ENCODE measurements at regions not wholly inside any gene's neighbourhood (a gene's known extent, or its start where the extent isn't known, plus 50 kb on each side); places are given as distances from the start of the nearest gene placed in this dataset.
"Not testable (repeated sequence)": the region's sequence is repeated elsewhere in the genome, so short reads cannot be mapped to it uniquely, and the experiment has no call there.

DNA sequence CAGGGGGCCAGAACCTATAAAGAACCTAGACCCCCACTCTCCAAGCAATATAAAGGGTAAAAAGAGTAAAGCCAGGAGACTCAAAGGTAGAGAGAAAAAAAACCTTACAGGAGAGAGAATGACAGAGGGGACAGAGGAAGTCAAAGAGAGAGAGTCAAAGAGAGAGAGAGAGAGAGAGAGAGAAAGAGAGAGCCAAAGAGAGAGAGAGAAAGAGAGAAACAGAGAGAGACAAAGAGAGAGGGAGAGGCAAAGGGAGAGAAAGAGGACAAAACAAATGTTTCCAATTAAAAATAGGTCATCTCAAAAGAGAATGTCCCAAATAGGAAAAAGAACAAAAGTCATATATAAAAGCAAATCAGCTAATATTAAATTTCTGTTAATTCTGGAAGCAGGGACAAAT lies 251.5 kb downstream of the DPY19L2 start:
- DNase-seq (ENCODE audit: low read depth, low spot score): no peak

GRCh38 chr12:63415357-63415756 lies 252.9 kb downstream of the DPY19L2 start:
- DNase-seq (ENCODE audit: low read depth, low spot score): no peak
- no peak overlapping the region for H3K27ac ChIP-seq

More for the DNA sequence above, 251.5 kb downstream of the DPY19L2 start:
- no peak overlapping the region for H3K27ac ChIP-seq

DNA sequence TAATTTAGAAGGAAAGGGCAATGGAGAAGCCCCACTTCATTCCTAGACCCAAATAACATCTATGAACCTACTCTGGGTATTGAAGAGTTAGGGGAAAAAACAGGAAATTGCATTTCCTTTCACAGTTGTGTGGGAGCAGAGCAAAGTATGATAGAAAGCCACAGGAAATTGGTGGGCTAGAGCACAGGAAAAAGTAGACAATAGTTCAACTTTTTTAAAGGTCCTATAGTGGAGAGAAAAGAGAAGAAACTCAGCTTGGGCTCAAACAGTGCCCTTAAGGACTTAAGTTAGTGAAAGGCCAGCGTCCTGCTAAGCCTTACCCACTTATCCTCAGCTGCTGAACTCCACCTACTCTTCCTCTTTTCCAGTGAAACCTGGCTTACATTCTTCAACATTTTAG lies 258.1 kb downstream of the DPY19L2 start:
- H3K27ac ChIP-seq: no peak overlapping the region
- no peak for DNase-seq (ENCODE audit: low read depth, low spot score)

GRCh38 chr12:63406781-63407180 lies 255.8 kb upstream of the AVPR1A start:
- no peak overlapping the region for H3K27ac ChIP-seq
- DNase-seq (ENCODE audit: low read depth, low spot score): no peak

GRCh38 chr12:63404611-63405010 lies 253.6 kb upstream of the AVPR1A start:
- no peak for DNase-seq (ENCODE audit: low read depth, low spot score)
- H3K27ac ChIP-seq: no peak overlapping the region

- no peak overlapping the region for H3K27ac ChIP-seq
- no peak for DNase-seq (ENCODE audit: low read depth, low spot score)
These were observed 252.3 kb upstream of the AVPR1A start for GRCh38 chr12:63403256-63403655.

- no peak overlapping the region for H3K27ac ChIP-seq
- DNase-seq (ENCODE audit: low read depth, low spot score): peak; percentile 72
These were observed 249.7 kb upstream of the AVPR1A start for GRCh38 chr12:63400718-63401117.

DNA sequence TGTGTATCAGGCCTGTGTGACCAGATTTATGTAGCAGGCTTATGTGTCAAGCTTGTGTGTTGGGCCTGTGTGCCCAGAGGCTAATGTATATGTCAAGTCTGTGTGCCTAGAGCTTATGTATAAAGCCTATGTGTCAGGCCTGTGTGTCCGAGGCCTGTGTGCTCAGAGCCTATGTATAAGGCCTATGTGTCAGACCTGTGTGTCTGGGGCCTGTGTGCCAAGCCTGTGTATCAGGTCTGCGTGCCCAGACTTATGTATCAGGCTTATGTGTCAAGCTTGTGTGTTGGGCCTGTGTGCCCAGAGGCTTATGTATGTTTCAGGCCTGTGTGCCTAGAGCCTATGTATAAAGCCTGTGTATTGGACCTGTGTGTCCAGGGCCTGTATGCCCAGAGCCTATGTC lies 249.3 kb upstream of the AVPR1A start:
- H3K27ac ChIP-seq: no peak overlapping the region

GRCh38 chr12:63397807-63398206 lies 246.8 kb upstream of the AVPR1A start:
- no peak overlapping the region for H3K27ac ChIP-seq
- no peak for DNase-seq (ENCODE audit: low read depth, low spot score)

More for the DNA sequence above, 249.3 kb upstream of the AVPR1A start:
- no peak for DNase-seq (ENCODE audit: low read depth, low spot score)

- no peak for DNase-seq (ENCODE audit: low read depth, low spot score)
- no peak overlapping the region for H3K27ac ChIP-seq
These were observed 245.1 kb upstream of the AVPR1A start for GRCh38 chr12:63396135-63396534.

DNA sequence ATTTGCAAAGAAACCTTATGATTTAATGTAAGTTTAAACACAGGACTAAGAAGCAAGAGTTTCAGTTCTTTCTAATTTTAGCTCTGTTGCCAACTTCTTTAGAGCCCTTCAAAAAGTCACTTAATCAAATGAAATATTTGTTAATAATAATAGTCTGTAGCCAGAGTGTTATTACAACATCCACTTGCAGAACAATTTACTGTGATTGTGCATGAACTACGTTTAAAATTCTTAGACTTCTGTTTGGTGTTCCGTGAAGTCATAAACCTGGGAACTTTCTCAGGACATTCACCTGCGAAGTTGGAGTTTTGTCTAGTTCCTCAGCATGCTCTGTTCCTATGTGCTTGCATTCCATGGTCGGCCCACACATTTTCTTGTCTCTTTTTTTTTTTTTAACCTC lies 244.0 kb upstream of the AVPR1A start:
- no peak for DNase-seq (ENCODE audit: low read depth, low spot score)

DNA sequence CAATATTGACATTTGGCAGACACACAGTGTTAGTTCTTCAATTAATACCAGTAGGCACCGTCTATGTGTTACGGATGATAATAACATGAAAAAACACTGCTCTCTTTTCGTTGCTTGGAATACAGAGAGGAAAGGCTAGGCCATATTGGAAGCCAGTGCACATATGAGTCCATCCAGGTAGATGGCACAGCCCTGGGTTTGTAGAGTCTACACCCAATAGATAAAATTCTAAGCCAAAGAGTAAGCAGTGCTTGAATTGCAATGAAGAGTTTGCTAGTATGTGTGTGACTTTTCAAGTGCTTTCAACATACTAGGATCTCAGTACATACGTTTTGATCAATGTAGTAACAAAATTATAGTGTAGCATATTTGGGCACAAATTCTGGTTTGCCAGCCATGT lies 243.3 kb upstream of the AVPR1A start:
- H3K27ac ChIP-seq: no peak overlapping the region
- no peak for DNase-seq (ENCODE audit: low read depth, low spot score)

More for the DNA sequence above, 244.0 kb upstream of the AVPR1A start:
- H3K27ac ChIP-seq: no peak overlapping the region

GRCh38 chr12:63389211-63389610 lies 238.2 kb upstream of the AVPR1A start:
- no peak overlapping the region for H3K27ac ChIP-seq
- DNase-seq (ENCODE audit: low read depth, low spot score): no peak

DNA sequence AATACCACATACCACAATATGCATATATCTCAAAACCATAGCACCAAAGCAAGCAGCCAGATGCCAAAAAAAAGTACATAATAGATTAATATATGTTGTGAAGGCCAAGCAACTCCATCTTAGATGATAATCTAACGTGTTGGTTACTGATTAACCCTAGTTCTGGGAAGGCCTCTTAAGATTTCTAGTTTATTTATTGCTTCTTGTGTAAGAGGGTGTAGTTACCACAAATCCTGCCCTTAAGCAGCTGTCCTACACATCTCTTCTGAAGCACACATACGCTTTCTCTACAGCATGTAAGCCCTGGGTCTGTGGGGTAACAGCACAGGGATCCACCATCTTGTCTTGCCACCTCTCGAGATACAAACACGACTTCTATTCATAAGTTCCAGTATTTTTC lies 236.8 kb upstream of the AVPR1A start:
- no peak for DNase-seq (ENCODE audit: low read depth, low spot score)
- H3K27ac ChIP-seq: no peak overlapping the region

DNA sequence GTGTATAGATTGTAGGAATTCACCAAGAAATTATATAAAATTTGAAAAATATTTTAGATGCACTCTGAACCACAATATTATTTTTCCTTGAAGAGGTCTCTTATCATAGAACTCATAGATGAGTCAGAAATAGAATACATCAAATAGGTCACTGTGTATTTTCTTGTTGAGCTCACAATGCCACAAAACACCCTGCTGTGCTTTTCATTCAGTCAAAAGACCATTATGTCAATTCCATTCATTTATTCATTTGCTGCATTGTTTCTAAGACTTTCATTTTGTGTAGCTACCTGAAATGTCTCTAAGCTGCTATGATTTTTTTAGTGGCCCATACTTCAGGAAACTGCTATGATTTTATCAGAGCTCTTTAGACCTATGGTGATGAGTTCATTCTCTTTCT lies 231.9 kb upstream of the AVPR1A start:
- no peak overlapping the region for H3K27ac ChIP-seq
- no peak for DNase-seq (ENCODE audit: low read depth, low spot score)

- peak; percentile 27 for DNase-seq (ENCODE audit: low read depth, low spot score)
- H3K27ac ChIP-seq: no peak overlapping the region
These were observed 211.8 kb upstream of the AVPR1A start for GRCh38 chr12:63362791-63363190.

GRCh38 chr12:63362166-63362565 lies 211.2 kb upstream of the AVPR1A start:
- no peak for DNase-seq (ENCODE audit: low read depth, low spot score)
- no peak overlapping the region for H3K27ac ChIP-seq

DNA sequence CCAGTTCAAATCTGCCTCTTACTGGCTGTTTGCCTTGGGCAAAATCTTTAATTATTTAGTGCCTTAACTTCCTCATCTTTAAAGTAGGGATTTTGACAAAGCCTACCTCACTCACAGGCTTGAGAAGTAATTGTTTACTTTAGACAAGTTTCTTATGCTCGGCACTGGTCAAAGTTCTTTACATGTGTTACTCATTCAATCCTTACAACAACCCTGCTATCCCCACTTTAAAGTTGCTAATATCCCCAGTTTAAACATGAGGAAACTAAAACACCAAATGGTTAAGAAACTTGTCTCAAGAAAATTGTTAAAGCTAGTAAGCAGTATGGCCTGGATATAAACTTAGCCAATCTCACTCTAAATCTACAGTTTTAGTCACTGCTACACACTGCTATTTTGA lies 204.0 kb upstream of the AVPR1A start:
- H3K27ac ChIP-seq: no peak overlapping the region
- no peak for DNase-seq (ENCODE audit: low read depth, low spot score)

- no peak overlapping the region for H3K27ac ChIP-seq
- no peak for DNase-seq (ENCODE audit: low read depth, low spot score)
These were observed 202.6 kb upstream of the AVPR1A start for GRCh38 chr12:63353559-63353958.

DNA sequence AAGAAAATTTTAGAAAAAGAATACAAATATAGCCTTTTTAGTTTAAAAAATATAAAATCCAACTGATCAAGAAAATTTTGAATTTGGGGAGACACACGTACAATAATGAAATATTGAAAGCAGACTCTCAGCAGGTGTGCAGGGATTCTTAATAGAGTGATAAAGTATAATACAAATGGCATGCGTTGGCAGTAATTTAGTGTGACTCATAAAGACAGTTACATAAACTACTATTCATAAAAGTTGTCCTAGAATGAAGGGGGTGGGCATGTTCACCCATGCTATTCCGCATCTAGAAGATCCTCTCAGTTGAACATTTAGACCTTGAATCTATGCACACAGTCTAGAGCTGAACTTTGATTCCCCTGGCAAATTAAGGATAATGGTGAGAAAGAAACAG lies 200.4 kb upstream of the AVPR1A start:
- DNase-seq (ENCODE audit: low read depth, low spot score): no peak
- H3K27ac ChIP-seq: no peak overlapping the region

DNA sequence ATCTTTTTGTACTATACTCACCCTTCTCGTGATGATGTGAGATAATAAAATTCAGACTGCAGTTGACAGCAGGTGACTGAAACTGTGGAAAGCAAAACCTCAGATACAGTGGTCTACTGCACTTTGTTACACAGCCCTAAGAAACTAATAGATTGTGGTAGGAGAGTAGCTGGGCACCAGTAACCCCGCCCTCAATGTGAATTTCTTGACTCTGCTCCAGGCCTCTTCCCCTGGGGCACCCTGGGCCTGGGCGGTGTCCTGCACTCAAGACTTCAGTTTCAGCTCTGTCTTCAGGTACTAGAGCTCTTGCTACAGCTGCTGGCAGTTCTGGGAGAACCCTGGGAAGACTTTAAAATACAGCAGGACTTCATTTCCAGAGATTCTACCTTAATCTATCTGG lies 197.6 kb upstream of the AVPR1A start:
- DNase-seq (ENCODE audit: low read depth, low spot score): no peak
- H3K27ac ChIP-seq: no peak overlapping the region

- not testable (repeated sequence) for DNase-seq (ENCODE audit: low read depth, low spot score); H3K27ac ChIP-seq
These were observed 186.2 kb upstream of the AVPR1A start for GRCh38 chr12:63337158-63337557.

- DNase-seq (ENCODE audit: low read depth, low spot score): no peak
- H3K27ac ChIP-seq: no peak overlapping the region
These were observed 175.3 kb upstream of the AVPR1A start for GRCh38 chr12:63326260-63326659.
